ENCODE measurements at regions not wholly inside any gene's neighbourhood (a gene's known extent, or its start where the extent isn't known, plus 50 kb on each side); places are given as distances from the start of the nearest gene placed in this dataset.
"Not testable (repeated sequence)": the region's sequence is repeated elsewhere in the genome, so short reads cannot be mapped to it uniquely, and the experiment has no call there.

DNA sequence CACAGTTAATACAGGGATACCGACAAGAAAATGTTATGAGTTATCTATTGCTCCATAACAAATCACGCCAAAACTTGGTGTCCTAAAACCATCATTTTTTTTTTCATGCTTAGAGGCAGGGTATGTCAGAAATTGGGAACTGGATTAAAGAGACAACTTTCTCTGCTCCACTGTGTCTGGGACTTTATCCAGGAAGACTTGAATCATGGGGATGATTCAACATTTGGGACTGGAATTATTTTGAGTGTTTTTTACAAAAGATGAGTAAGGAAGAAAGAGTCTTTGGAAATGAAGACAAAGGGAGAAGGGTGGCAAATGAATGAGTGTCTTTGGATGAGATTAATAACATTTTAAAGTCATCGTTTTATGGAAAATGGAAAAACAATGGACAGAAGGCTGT is 1883.7 kb upstream of the C9orf72 start:
- no peak for DNase-seq

DNA sequence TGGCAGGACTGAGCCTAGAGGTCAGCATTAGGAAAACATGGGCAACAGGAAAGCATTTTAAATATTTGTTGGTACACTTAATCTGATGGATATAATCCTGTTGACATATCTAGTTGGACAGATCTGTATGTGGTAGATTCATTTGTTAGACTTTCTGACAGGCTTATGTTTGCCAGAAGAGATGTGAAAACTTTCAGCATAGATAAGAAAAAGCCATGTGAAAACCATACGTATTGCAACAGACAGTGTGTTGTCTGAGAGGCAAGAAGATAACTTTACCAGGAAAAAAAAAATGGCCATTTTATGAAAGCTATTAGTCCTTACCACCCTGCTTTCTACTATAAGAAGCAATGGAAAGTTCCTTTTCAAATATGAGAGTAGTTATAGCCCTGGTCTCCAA is 1902.2 kb upstream of the C9orf72 start:
- no peak for DNase-seq

DNA sequence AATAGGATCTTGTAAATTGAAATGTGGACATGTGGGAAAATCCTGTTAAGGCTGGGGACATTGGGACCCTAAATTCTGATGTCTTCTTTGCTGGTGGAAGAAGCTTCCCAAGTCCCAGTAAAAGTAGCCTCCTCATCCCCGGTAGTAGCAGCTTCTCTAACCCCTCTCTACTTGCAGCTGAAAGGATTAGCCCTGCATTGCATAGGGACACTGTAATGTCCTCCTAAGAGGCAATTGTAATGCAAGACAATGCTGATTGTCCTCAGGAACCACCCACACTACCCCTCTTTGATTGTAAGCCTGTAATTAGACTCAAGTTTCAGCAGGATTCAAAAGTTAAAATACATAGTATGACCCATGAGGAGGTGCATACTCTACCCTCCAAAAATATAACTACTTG is 1938.4 kb upstream of the C9orf72 start:
- DNase-seq, result no peak

DNA sequence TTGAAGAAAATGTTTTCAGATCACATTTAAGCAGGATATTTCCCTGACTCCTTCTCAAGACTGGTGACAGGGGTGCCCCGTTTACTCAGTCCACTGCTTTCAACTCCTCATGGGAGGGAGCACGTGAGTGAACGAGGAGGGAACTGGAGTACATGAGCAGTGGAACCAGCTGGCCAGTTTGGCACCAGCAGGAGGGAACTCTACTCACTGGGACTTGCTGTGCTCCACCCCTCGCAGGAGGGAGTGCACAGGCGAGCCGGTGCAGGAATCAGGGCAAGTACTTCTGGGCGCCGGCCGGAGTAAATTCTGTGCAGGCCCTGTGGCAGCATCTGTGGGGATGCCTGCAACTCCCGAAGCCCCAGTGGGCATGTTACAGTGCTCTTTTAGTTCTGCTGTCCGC is 1941.1 kb upstream of the C9orf72 start:
- DNase-seq, result no peak

DNA sequence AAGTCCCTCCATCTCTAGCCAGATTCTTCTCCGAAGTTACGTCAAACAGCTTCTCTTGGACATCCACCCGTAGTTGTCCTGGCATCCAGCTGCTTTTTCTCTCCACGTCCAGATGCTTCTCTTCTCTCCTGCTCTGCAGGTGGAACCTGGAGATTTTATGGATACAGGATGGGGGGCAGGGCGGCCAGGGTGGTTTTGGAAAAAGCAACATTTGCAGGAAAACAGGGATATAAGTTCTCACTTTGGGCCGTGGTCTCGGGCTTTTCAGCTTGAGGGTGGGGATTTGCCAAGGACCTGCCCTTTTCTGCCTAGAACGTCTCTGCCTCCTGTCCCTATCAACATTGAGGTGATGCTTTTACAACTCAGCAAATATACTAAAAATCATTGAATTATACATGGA is 1941.6 kb upstream of the C9orf72 start:
- DNase-seq, result no peak

DNA sequence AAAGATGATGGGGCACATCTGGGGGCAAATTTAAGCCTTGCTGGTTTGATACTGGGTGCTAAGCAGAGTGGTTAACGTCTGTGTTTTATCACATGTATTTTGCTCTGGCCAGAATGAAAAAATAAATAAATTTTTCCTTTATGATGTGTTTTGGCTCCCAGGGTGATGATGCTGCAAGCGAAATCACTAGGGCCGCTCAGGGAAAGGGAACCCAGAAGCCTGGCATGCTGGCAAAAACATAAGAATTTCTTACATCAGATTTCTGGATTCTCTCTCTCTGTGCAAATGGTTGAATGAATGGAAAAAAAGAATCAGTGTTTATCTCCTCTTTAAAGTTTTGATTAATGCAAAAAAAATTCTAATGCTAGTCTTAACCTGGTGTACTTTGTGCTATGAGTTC is 1975.2 kb upstream of the C9orf72 start:
- DNase-seq, result no peak

DNA sequence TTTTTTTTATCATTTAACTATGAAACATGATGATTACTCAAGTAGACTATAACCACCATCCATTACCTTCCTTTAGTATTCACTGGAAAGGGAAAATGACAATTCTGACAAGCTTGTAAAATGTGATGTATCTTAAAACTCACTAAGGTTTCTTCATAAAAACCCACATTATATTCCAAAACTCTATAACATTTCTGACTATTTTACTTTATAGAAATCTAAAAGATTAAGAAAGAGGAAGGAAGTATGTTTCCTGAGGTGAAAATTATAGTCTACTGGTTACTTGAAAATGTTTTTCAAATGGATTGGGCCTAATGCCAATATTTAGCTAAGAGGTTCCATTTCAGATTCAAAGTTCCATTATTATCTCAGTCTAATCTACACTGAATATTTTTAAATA is 1982.2 kb upstream of the C9orf72 start:
- no peak for DNase-seq

DNA sequence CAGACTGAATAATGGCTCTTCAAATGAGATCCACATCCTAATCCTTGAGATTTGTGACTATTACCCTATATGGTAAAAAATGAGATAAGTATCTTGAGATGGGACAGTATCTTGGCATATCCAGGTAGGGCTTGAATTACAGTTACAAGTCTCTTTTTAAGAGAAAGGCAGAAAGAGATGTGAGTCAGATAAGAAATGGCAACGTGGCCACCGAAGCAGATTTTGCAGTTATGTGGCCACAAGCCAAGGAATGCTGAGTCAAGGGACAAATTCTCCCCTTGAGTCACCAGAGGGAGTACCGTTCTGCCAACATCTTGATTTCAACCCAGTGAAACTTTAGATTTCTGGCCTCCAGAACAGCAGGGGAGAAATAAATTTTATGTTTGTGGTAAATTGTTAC is 1983.0 kb upstream of the C9orf72 start:
- no peak for DNase-seq

DNA sequence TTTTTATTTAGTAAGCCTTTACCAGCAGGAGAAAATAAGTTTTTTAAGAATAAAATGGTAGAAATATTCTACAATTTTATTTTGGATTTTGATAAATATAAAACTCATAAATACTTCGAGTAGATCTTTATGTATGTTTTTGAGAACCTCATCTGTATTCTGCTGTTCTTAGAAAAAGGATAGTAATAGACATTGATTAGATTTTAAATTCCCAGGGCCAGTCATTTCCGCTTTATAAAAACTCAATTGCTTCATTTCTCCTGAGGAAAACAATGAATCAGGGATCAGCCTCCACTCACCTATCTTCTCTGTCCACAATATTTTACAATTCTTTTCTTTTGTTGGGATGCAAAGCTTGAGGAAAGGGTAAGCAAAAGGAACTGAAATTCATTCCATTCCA is 1983.5 kb upstream of the C9orf72 start:
- no peak for DNase-seq

DNA sequence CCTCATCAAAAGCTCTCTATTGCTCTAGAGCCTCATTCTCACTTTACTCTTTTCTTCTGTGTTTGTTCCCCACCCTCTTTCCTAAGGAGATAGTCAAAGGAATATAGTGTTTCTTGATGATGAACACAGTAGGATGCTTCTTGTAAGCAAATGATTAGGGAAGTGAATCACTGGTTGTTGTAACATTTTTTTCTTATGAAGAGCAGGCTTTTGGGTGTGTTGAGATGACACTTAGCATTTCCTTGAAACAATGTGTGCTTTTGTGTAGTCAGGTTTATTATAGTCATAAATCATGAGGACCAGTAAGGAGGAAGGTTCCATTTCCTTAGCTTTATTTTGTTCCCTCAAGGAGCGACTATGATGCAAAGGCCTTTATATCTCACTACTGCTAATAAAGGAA is 1991.3 kb upstream of the C9orf72 start:
- no peak for DNase-seq

DNA sequence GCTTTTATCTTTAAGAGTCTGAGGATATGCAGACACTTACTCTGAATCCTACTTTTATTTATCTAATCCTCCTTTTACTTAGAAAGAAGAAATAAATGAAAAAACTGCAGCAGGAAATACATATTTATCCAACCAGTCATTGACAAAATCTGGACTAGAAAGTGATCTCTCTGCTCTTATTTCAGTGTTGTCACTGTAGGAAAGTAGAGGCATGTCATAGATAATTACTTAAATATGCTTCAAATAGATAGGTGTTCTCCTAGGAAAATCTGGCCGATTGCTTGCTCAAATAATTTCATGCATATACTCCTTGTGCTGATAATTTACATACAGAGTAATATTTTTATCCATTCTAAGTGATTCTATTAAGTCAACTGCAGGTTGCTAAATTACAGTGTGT is 2001.9 kb upstream of the C9orf72 start:
- DNase-seq, result no peak

DNA sequence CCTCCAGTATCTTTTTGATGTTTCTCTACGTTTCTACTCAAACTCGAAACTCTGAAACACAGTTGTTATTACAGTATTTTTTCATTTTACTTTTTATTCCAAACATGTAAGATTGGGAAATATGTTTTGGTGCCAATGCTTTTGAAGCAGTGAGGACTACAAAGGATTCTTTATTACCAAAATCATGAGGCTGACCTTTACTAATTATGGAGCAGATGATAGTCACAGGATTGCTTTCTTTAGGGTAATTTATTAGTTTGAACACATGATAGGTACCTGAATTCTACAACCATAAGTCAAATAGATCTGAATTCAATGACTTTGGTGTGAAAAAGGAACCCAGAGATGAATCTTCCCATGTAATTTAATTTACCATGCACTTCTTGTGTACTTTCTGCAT is 2015.1 kb upstream of the C9orf72 start:
- DNase-seq, result no peak

DNA sequence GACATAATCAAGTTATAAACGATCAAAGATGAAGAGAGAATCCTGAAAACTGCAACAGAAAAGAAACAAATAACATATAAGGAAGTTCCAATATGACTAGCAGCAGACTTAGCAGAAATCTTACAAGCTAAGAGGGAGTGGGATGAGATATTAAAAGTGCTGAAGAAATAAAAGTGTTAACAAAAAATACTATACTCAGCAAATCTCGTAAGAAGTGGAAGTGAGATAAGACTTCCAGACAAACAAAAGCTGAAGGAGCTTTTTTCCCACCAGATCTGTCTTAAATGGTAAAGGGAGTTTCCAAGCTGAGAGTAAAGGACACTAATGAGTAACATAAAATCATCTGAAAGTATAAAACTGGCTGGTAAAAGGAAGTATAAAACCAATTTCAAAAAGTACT is 2036.0 kb upstream of the C9orf72 start:
- DNase-seq, result no peak

DNA sequence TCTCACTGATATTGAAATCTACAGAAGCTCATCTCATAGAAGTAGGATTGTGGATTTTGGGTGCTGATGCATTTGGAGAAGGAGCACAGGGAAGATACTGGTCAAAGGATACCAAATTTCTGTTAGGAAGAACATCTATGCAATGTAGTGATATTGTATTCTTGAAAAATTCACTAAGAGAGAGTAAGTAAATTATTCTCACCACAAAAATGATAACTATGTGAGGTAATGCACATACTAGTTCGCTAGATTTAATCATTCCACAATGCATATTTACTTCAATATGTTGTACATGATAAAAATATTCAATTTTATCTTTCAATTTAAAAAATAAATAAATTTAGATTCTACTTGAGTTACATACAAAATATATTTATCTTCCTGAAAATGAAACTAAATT is 2040.5 kb upstream of the C9orf72 start:
- DNase-seq, result no peak

DNA sequence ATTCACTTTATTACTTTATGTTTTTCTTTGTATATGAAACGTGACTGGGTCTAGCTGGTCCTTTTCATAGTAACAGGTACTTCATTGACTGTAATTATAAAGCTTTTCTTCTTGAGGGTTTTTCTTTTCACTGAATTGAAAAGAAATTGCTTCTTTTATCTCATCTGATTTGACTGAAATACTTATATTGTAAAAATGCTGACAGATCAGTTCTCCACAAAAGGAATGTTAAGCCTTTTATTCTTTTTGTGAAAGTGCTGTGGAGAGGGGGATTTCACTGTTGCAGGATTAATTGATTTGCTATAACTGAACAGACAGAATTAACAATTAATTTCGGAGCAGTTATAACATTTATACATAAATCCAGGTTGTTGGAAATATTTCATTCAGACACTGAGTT is 2043.6 kb upstream of the C9orf72 start:
- no peak for DNase-seq

DNA sequence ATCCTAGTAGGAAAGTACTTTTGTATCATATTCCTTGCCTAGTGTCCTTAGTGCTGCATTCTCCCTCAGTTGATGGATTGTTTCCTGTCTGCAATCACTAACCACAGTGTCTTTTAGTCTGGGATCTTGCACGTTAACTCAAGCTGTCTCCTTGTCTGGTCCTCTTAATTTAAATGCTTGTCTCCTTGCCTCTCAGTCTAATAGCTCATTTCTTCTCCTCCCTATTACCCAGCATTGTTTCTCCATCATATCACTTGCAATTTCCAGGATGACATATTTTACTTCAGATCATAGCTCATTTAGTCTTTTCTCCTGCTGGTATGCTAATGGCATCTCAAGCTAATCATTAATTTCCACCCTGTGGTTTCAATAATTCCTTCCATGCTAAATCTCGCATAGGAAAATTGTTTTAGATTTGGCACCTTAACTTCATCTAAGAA is 2052.0 kb upstream of the C9orf72 start:
- DNase-seq, result no peak

DNA sequence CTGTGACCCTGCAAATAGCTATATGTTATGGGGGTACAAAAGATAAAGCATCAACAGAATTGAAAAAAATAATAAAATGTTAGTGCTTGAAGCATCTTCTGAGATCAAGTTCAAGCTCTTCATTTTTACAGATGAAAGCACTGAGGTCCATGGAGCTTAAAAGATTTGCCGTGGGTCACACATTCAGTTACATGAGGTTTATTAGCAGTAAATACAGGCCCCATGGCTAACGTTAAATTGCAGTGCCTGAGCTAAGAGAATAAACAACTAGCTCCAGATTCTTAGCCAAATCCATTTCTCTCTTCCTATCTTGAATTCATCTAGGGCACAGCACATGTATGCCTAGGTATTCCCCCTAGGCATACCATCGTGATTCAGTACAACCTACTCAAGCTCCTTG is 2052.7 kb upstream of the C9orf72 start:
- DNase-seq, result no peak

DNA sequence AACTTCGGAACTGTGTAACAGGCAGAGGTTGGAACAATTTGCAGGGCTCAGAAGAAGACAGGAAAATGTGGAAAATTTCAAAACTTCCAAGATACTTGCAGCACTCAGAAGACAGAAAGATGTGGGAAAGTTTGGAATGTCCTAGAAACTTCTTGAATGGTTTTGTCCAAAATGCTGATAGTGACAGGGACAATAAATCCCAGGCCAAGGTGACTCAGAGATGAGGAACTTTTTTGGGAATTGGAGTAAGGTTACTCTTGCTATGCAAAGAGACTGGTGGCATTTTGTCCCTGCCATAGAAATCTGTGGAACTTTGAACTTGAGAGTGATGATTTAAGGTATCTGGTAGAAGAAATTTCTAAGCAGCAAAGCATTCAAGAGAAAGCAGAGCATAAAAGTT is 2055.6 kb upstream of the C9orf72 start:
- not testable (repeated sequence) for DNase-seq

DNA sequence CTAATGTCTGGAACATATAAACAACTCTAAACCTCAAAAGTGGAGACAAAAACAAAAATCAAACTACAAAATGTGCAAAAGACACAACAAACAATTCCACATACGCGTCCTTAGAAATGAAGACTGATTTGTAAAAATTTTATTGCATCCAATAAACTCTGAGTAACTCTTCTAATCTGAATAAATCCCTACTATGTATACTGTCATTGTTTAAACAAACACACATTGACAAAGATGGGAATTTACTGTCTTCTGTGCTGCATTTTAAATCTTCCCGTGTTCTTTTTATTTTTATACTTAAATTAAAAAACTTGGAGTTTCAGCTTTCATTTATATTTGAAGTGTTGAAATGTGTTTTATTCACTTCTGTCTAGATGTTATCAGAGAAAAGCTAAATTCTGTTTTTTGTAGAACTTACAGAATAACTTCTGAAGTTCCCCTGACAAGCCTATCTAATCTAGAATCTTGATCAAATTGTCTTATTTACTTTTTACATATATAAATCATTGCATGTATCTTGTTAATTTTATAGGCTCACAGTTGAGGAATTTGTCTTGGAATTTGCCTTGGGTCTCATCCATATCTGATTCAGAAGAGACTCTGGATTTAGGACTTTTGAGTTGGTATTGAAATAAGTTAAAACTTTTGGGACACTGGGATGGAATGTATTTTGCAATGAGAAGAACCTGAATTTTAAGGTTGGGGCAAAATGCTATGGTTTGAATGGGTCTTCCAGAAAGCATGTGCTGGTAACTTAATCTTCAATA is 2064.4 kb upstream of the C9orf72 start:
- no peak for DNase-seq

DNA sequence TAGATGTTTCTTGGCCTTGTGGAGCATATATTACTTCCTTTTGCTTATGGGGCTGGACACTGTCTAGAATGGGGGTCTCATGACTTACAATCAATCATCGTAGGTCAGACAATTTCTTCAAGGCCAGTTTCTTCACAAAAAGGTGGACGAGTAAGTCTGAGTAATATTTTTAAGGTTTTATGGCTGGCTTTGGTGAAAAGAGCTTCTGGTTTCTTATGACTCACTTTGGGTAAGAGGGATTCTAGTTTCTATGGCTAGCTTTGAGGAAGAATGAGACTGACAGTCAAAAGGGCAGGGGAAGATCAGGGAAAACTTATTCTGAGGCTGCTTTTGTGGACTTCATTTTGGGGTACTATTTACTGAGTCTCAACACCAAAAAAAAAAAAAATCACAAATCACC is 2067.2 kb upstream of the C9orf72 start:
- no peak for DNase-seq

DNA sequence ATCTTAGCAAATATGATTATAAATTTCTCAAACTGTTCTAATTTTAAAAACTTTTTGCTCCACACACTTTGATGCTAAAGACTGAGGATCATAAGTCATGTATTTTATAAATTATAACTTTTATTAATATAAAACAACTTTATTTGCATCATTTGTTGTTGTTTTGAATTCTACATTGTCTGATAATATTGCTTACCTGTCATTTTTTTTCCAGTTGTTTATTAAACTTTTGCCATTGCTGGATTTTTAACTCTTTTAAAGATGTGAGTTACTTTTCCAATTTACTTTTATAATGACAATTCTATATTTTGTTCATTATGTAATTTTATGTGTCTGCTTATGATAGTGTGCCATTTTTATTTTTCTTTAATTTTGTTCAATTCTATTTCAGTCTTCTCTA is 2071.2 kb upstream of the C9orf72 start:
- DNase-seq, result no peak

DNA sequence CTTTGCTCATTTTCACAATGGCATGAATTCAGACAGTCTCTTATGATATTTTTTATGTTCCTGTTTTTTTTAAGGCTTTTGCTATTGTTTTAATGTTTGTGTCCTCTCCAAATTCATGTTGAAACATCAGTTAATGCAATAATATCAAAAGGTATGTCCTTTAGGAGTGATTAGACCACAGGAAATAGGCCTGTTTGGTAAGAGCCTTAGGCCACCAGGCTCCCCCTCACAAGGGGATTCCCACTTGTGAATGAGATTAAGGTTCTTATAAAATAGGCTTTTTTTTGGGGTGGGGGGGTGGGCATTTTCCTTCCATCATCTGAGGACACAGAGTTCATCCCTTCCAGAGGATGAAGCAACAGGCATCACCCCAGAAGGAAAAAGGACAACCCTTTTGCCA is 2074.2 kb upstream of the C9orf72 start:
- DNase-seq, result no peak

DNA sequence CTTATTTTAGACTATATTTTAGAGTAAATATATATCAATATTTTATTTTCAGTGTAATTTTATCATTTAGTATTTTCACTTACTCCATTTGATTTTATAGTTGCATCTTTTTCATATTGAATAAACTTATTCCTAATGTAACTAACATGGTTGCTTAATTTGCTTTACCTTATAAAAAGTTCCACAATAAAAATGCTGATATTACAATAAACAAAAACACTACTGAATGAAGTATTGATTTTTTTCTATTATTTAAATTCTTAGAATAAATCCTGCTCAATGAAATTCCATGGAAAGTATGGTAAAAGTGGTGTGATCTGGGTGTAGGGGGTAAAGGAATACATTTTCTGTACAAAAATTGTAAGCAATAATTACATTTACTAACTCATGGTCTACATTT is 2074.9 kb upstream of the C9orf72 start:
- DNase-seq, result no peak

DNA sequence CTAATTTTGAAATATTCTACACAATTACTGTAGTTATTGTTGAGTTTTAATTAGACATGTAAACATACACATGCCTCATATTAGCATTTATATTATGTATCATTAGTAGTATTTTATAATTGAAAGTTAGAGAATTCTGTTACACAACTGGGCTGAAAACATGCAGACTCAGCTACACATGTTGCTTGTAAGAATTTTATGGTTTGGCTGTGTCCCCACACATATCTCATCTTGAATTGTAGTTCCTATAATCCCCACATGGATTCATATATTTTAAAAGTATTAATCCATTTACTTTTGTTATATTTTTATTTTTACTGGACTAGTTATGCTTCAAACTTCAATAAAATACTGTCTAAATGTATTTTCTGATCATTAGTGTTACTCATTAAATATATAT is 2075.3 kb upstream of the C9orf72 start:
- no peak for DNase-seq

DNA sequence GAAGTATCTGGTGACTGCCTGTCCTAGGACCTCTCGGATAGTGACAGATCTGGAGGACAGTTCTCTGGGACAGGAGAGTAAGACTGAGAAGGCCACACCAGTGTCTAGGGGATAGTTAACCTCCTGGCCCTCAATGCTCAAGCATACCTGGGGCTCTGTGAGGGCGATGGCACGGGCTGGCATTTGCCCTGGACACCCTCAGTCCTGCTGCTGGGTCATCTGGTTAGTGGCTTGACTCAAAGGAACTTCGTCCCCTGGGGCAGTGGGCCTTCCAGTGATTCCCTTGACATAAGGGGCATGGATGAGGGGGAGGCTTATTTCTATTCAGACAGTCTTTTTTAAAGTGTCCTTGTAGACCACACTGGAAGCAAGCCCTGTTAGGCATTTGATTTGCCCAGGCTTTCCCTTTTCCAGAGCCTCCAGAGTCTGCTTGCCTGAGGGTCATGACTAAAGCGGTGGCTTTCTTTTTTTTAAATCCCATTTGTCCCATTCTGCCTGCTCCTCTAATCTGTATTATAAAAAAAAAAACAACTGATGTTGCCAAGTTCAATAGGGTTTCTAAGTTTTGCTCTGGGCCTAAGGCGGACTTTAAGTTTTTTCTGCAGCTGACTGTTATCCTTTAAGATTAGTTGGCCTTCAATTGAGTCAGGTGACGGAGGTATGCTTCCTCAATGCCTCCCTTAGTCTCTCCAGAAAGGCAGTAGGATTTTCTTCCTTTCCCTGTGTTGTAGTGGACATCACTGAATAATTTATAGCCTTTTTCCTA is 2083.5 kb upstream of the C9orf72 start:
- DNase-seq, result no peak
